ENCODE measurements at regions not wholly inside any gene's neighbourhood (a gene's known extent, or its start where the extent isn't known, plus 50 kb on each side); places are given as distances from the start of the nearest gene placed in this dataset.

DNA sequence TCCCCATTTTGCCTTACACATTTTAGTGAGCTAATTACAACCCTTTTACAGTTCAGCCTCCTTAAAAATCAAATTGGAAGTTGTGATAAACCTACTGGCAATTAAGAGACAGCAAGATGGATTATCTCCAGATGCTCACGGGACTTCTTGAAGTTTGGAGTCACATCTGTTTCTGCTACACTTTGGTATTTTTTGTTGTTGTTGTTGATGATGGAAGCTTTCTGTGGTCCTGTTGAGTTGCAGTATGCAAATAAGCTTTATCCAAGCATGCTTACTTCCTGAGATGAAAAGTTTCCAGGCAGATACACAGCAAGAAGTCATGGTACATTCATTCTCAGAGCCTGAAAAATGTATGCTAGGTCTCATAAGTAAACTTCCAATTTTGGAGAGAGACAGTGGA, 670.0 kb upstream of the AMOT start (continued):
- TF ChIP-seq, protein P1, sequence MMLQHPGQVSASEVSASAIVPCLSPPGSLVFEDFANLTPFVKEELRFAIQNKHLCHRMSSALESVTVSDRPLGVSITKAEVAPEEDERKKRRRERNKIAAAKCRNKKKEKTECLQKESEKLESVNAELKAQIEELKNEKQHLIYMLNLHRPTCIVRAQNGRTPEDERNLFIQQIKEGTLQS (IDR thresholded peaks at IDR 0.05; ENCODE audit: insufficient read depth, low read depth, low read length) = no peak
- TF ChIP-seq JUN (IDR thresholded peaks at IDR 0.05; ENCODE audit: low read depth, low read length) (no peak), TBP (IDR thresholded peaks at IDR 0.05; ENCODE audit: low read depth, low read length) (no peak), E2F6 (IDR thresholded peaks at IDR 0.05) (no peak), MAFK (IDR thresholded peaks at IDR 0.05; ENCODE audit: low read depth, low read length) (no peak)
